Cardiac fibroblast (primary cell): ENCODE measurements at regions not wholly inside any gene's neighbourhood (a gene's known extent, or its start where the extent isn't known, plus 50 kb on each side); places are given as distances from the start of the nearest gene placed in this dataset.
"Not testable (repeated sequence)": the region's sequence is repeated elsewhere in the genome, so short reads cannot be mapped to it uniquely, and the experiment has no call there.

Experiments
- DNase-seq, 2 donors: peaks; one replicate each; pipeline versions ENCODE4 v3.0.0 to v3.0.0-alpha.2; 2010; ENCODE audit warnings: low read depth in 2 of 2
- H3K4me3 ChIP-seq, 2 donors: replicated peaks in 1 of 2; 1 replicate in 1 of 2; 2 replicates in 1 of 2; pipeline ENCODE4 v1.5.1; 2011; ENCODE audit warnings: low read depth in 2 of 2, low read length in 2 of 2, mild to moderate bottlenecking in 2 of 2, moderate library complexity in 1 of 2
- TF ChIP-seq, protein P1 (sequence below): IDR thresholded peaks from one replicate; pipeline ENCODE4 v1.5.1; 2011; ENCODE audit warnings: low read depth, mild to moderate bottlenecking, low read length, inconsistent platforms

DNA sequence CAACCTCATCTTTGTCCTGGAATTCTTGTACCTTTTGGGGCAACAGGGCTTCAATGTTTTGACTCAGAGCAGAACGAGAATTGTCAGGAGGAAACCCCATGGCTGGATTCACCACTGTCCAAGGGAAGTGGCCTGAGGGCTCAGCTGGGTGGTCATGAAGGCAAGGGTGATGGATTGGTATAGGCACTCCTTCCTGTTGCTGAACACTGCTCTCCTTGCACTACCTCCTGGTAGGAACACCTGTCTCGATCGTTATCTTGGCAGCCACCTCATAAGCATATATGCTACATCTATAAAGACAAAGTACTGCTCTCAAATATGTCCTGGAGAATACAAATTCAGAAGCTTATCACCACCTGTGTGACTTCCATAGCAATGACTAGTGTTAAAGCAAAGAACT lies 79.8 kb downstream of the CCNG2 start:
- DNase-seq: no peak
- TF ChIP-seq, protein P1, sequence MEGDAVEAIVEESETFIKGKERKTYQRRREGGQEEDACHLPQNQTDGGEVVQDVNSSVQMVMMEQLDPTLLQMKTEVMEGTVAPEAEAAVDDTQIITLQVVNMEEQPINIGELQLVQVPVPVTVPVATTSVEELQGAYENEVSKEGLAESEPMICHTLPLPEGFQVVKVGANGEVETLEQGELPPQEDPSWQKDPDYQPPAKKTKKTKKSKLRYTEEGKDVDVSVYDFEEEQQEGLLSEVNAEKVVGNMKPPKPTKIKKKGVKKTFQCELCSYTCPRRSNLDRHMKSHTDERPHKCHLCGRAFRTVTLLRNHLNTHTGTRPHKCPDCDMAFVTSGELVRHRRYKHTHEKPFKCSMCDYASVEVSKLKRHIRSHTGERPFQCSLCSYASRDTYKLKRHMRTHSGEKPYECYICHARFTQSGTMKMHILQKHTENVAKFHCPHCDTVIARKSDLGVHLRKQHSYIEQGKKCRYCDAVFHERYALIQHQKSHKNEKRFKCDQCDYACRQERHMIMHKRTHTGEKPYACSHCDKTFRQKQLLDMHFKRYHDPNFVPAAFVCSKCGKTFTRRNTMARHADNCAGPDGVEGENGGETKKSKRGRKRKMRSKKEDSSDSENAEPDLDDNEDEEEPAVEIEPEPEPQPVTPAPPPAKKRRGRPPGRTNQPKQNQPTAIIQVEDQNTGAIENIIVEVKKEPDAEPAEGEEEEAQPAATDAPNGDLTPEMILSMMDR: no peak

DNA sequence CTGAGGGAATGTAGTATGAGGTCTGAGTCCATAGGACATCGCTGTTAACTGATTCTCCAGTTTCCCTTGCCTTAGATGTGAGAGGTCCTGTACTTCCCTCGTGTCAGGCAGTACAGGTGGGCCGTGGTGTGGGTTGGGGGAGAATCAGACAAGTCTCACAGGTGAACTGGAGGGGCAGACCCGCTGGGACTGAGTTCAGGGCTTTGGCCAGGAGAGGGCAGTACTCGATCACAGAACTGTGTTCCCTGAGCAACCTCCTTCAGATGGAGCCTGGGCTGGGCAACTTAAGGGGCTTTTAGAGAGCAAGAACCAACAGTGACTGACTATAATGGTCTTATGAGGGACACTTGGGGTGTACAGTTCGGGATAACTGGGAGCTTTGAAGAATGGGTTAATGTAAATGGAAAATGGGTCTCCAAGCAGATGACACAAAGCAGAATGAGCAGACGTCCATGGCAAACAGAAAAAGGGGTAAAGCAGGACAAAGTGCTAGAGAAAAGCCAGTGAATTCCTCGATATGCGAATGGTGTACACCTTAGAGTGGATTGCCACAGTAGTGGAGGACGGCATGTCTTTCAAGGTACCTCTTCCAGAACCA lies 83.6 kb downstream of the CCNG2 start:
- no peak overlapping the region for H3K4me3 ChIP-seq
- TF ChIP-seq, protein P1: peak; percentile 89
- DNase-seq: peak; percentile 61 to 68

More for the DNA sequence above, 79.8 kb downstream of the CCNG2 start:
- no peak overlapping the region for H3K4me3 ChIP-seq

DNA sequence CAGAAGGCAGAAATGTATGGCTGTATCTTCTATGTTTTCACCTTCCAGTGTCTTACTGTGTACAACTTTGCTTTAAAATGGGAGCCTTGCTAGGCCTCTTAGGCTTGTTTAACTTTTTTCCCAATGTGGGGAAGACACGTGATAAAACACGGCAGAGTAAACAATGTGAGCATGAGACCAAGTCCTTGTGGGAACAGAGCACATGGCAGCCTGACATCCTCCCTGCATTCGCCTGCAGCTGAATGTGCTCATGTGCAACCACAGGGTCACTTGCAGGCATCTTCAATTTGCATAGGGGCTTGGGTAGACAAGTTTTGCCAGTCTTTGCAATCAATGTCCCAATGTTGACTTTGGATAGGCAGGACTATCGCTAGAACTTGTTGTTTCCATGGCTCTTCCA lies 91.8 kb downstream of the CCNG2 start:
- H3K4me3 ChIP-seq: no peak overlapping the region
- no peak for DNase-seq
- TF ChIP-seq, protein P1: no peak

DNA sequence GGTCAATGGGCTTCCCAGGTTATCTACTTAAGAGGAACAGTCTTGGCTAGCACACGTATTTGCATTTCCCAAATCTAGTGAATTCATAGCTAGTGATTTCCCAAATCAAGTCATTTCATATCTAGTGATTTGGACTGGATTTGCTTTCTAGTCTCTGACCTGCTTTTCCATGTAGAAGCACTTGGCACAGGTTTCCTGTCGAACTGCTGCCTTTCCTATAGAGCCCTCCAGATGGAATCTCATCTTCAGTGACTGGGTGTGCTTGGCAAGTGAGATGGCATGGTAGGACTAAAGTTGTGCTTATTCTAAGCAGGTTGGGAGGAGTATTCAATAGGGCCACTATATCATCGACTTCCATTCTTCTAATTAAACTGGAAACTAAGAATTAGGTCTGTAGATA lies 94.7 kb downstream of the CCNG2 start:
- H3K4me3 ChIP-seq: no peak overlapping the region
- DNase-seq: no peak
- TF ChIP-seq, protein P1: no peak

DNA sequence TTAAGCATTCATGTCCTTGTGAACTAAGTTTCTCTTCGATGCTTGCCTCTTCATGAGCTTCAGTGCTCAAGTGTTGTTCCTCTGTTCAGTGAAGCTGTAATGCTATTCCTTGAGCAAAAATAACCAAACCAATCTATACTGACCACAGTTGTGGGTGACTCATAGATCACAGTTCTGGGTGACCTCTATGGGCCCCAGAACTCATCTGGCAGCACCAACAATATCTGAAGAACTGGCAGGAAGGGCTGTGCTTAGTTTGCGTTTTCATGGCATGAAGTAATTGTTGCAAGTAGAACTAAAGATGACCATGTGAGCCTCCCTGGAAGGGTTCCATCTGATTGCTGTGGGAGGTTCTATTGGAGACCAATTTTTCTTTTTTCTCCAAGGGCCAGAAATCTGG lies 106.2 kb downstream of the CCNG2 start:
- no peak overlapping the region for H3K4me3 ChIP-seq
- no peak for DNase-seq
- TF ChIP-seq, protein P1: no peak

DNA sequence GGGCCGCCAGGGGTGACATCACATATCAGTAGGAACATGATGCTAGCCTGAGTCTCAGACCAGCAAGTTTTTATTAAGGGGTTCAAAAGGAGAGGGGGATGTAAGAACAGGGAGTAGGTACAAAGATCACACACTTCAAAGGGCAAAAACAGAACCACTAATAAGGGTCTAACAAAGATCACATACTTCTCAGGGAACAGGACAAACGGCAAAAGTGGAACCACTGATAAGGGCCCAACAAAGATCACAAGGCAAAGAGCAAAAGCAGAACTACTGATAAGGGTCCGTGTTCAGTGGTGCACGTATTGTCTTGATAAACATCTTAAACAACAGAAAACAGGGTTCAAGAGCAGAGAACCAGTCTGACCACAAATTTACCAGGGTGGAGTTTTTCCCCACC lies 107.0 kb downstream of the CCNG2 start:
- H3K4me3 ChIP-seq, DNase-seq: not testable (repeated sequence)

DNA sequence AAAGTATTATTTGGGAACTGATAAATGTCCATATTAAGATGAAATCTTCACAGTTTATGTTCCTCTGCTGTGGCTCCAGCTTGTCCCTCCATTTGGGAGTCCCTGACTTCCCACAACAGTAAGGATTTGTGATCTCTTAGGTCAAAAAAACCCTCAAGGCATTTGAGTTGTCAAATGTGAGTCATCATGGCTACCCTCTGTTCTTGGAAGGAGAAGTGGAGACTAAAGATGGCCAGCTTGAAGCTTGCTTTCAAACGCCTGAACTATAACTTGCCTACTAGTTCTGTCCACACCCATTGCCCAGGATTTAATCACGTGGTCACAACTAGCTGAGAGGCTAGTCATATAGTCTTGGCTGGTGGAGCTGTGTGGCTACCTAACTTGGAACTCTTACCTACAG lies 107.8 kb downstream of the CCNG2 start:
- H3K4me3 ChIP-seq: no peak overlapping the region
- TF ChIP-seq, protein P1: no peak
- no peak for DNase-seq
